Left colon (tissue), 2 donors: ENCODE measurements at regions not wholly inside any gene's neighbourhood (a gene's known extent, or its start where the extent isn't known, plus 50 kb on each side); places are given as distances from the start of the nearest gene placed in this dataset.

Source experiments
- microRNA-seq, 2 donors: library from miRNA; unstranded; fragments of <30 nt; microRNA quantifications; one replicate each; pipeline versions ENCODE4 v1.1.0 to v1.2.0, GENCODE V29; 2020
- donor health status: DM: no; HTN: no; CAD: no.
- donor health status: DM: yes; HTN: yes; CAD: no.

Small RNAs in the stretch of these regions (microRNA-seq; reads per million reads assigned to microRNA genes)
- 0 reads per million in 2 donors for gene MIR583
